GM23248 (cell line): ENCODE measurements at regions not wholly inside any gene's neighbourhood (a gene's known extent, or its start where the extent isn't known, plus 50 kb on each side); places are given as distances from the start of the nearest gene placed in this dataset.

Source experiments
- DNase-seq: peaks from one replicate; pipeline ENCODE4 v3.0.0-alpha.2; 2015
- H2AFZ ChIP-seq: fragments of 200-600 bp; sonication (generic); 2 replicates; pipeline ENCODE4 v1.6.1; 2016; ENCODE audit warnings: antibody characterized with exemption
- H3F3A ChIP-seq: fragments of 200-600 bp; sonication (generic); 2 replicates; pipeline ENCODE4 v1.6.1; 2016; ENCODE audit warnings: mild to moderate bottlenecking, antibody characterized with exemption, mixed run types; ENCODE audit not compliant: insufficient read depth
- H3K27ac ChIP-seq: fragments of 200-600 bp; sonication (generic); 2 replicates; pipeline ENCODE4 v1.5.1; 2016; ENCODE audit warnings: mild to moderate bottlenecking
- H3K27me3 ChIP-seq: fragments of 200-600 bp; sonication (generic); replicated peaks from 2 replicates; pipeline ENCODE4 v1.6.1; 2016; ENCODE audit warnings: mild to moderate bottlenecking; ENCODE audit not compliant: insufficient read depth
- H3K36me3 ChIP-seq: fragments of 200-600 bp; sonication (generic); 2 replicates; pipeline ENCODE4 v1.6.1; 2016; ENCODE audit warnings: low read depth, mild to moderate bottlenecking
- H3K4me1 ChIP-seq: fragments of 200-600 bp; sonication (generic); 2 replicates; pipeline ENCODE4 v1.6.1; 2016; ENCODE audit warnings: mild to moderate bottlenecking; ENCODE audit not compliant: insufficient read depth
- H3K4me2 ChIP-seq: fragments of 200-600 bp; sonication (generic); one replicate; pipeline ENCODE4 v1.6.1; 2016; ENCODE audit warnings: mild to moderate bottlenecking; ENCODE audit not compliant: unreplicated experiment
- H3K4me3 ChIP-seq: fragments of 200-600 bp; sonication (generic); 2 replicates; pipeline ENCODE4 v1.5.1; 2016; ENCODE audit warnings: mild to moderate bottlenecking
- H3K79me2 ChIP-seq: fragments of 200-600 bp; sonication (generic); 2 replicates; pipeline ENCODE4 v1.6.1; 2016; ENCODE audit warnings: mild to moderate bottlenecking; ENCODE audit not compliant: insufficient read depth
- H3K9ac ChIP-seq: fragments of 200-600 bp; sonication (generic); 2 replicates; pipeline ENCODE4 v1.6.1; 2016; ENCODE audit warnings: mild to moderate bottlenecking
- H3K9me2 ChIP-seq: fragments of 200-600 bp; sonication (generic); 2 replicates; pipeline ENCODE4 v1.6.1; 2016; ENCODE audit warnings: mixed run types, mild to moderate bottlenecking, moderate library complexity; ENCODE audit not compliant: insufficient read depth
- H3K9me3 ChIP-seq: fragments of 200-600 bp; sonication (generic); one replicate; pipeline ENCODE4 v1.6.1; 2017; ENCODE audit warnings: low read depth
- H4K20me1 ChIP-seq: fragments of 200-600 bp; sonication (generic); 2 replicates; pipeline ENCODE4 v1.6.0; 2016; ENCODE audit not compliant: insufficient read depth
- EZH2 ChIP-seq: fragments of 200-600 bp; sonication (generic); IDR thresholded peaks from 2 replicates; pipeline ENCODE4 v1.6.1; 2018; ENCODE audit warnings: antibody characterized with exemption, mild to moderate bottlenecking; ENCODE audit not compliant: insufficient read depth, poor library complexity, severe bottlenecking
- EZH2phosphoT487 ChIP-seq: fragments of 200-600 bp; sonication (generic); IDR thresholded peaks from 2 replicates; pipeline ENCODE4 v1.6.1; 2018; ENCODE audit warnings: antibody characterized with exemption, moderate library complexity, mild to moderate bottlenecking, low read depth; ENCODE audit not compliant: insufficient read depth
- WGBS, 2 experiments: methylation state at CpG; one replicate each; pipeline ENCODE4 v1.1.6; 2015 to 2017; ENCODE audit warnings: low lambda C conversion rate in 2 of 2, low coverage in 1 of 2; ENCODE audit errors: missing lambda C conversion rate in 2 of 2; 5-methylcytosine and 5-hydroxymethylcytosine counted together
- in situ Hi-C: fragments of 300-500 bp; cut with MboI; formaldehyde crosslinking; loops from 2 replicates; pipeline ENCODE4 v1.15.0; 2020

- no peaks in the 10 kb centered on the region for H3K9me3 ChIP-seq
- no peaks in the 10 kb centered on the region for H3K79me2 ChIP-seq
- 53 to 55% methylated on average over 2 of the region's 2 CpGs for WGBS, 2 experiments
- H4K20me1 ChIP-seq = no peaks in the 10 kb centered on the region
- no peaks in the 10 kb centered on the region for H3K4me1 ChIP-seq
- H3K36me3 ChIP-seq = no peaks in the 10 kb centered on the region
- H3K9me2 ChIP-seq = no peaks in the 10 kb centered on the region
- no peaks in the 10 kb centered on the region for H3K27me3 ChIP-seq
- in situ Hi-C loops = no loop called here
- DNase-seq = no peak
- H2AFZ ChIP-seq = no peak overlapping the region
- H3K9ac ChIP-seq = no peak overlapping the region
- H3K4me2 ChIP-seq = no peak overlapping the region
- no peak for TF ChIP-seq EZH2
- TF ChIP-seq EZH2phosphoT487 = no peak
- H3K27ac ChIP-seq = no peak overlapping the region
- H3K4me3 ChIP-seq = no peak overlapping the region
- no peaks in the 10 kb centered on the region for H3F3A ChIP-seq
These were observed 233.2 kb upstream of the THSD7B start for GRCh38 chr2:136532171-136532570.

- Histone ChIP-seq H3K27ac (no peak overlapping the region), H3K9ac (no peak overlapping the region), H3F3A (no peaks in the 10 kb centered on the region), H3K4me3 (no peak overlapping the region), H4K20me1 (no peaks in the 10 kb centered on the region), H3K4me1 (no peaks in the 10 kb centered on the region), H3K36me3 (no peaks in the 10 kb centered on the region), H3K79me2 (no peaks in the 10 kb centered on the region), H3K27me3 (no peaks in the 10 kb centered on the region), H3K9me2 (no peaks in the 10 kb centered on the region), H2AFZ (no peak overlapping the region), H3K9me3 (no peaks in the 10 kb centered on the region), H3K4me2 (no peak overlapping the region)
- TF ChIP-seq EZH2 = no peak
- TF ChIP-seq EZH2phosphoT487 = no peak
- in situ Hi-C loops = no loop called here
- whole genome bisulfite sequencing, 2 experiments = 3 to 5% methylated on average over 2 of the region's 2 CpGs
- no peak for DNase-seq
These were observed 233.6 kb upstream of the THSD7B start for GRCh38 chr2:136531731-136532130.

- Histone ChIP-seq H3K4me3 (no peak overlapping the region), H3K9me2 (no peaks in the 10 kb centered on the region), H3K9ac (no peak overlapping the region), H3K4me1 (no peaks in the 10 kb centered on the region), H3K27me3 (no peaks in the 10 kb centered on the region), H3K4me2 (no peak overlapping the region), H3K79me2 (no peaks in the 10 kb centered on the region), H3F3A (no peaks in the 10 kb centered on the region), H3K27ac (no peak overlapping the region), H3K9me3 (no peaks in the 10 kb centered on the region), H3K36me3 (no peaks in the 10 kb centered on the region), H4K20me1 (no peaks in the 10 kb centered on the region), H2AFZ (no peak overlapping the region)
- in situ Hi-C loops = no loop called here
- TF ChIP-seq EZH2 (no peak), EZH2phosphoT487 (no peak)
- DNase-seq = no peak
These were observed 235.2 kb upstream of the THSD7B start for GRCh38 chr2:136530146-136530545.

- 3 to 5% methylated on average over 2 of the region's 2 CpGs for WGBS, 2 experiments
- Histone ChIP-seq H3K79me2 (no peaks in the 10 kb centered on the region), H3K36me3 (no peaks in the 10 kb centered on the region), H3K4me1 (no peaks in the 10 kb centered on the region), H3K9ac (no peak overlapping the region), H3K4me2 (no peak overlapping the region), H3K27me3 (no peaks in the 10 kb centered on the region), H3K9me3 (no peaks in the 10 kb centered on the region), H4K20me1 (no peaks in the 10 kb centered on the region), H3K4me3 (no peak overlapping the region), H3K27ac (no peak overlapping the region), H3K9me2 (no peaks in the 10 kb centered on the region), H2AFZ (no peak overlapping the region), H3F3A (no peaks in the 10 kb centered on the region)
- peak; percentile 29 for DNase-seq
- TF ChIP-seq EZH2 = no peak
- no peak for TF ChIP-seq EZH2phosphoT487
- in situ Hi-C loops = no loop called here
These were observed 237.8 kb upstream of the THSD7B start for GRCh38 chr2:136527560-136527959.

- in situ Hi-C loops = no loop called here
- H4K20me1 ChIP-seq = no peaks in the 10 kb centered on the region
- TF ChIP-seq EZH2phosphoT487 (no peak), EZH2 (no peak)
These were observed 242.6 kb upstream of the THSD7B start for GRCh38 chr2:136522724-136523123.

More at GRCh38 chr2:136522724-136523123, 242.6 kb upstream of the THSD7B start:
- 25 to 31% methylated on average over 6 of the region's 6 CpGs for WGBS, 2 experiments
- Histone ChIP-seq H3K4me1 (no peaks in the 10 kb centered on the region), H3K79me2 (no peaks in the 10 kb centered on the region), H3K9ac (no peak overlapping the region), H2AFZ (no peak overlapping the region), H3K27me3 (no peaks in the 10 kb centered on the region), H3K9me3 (no peaks in the 10 kb centered on the region), H3K4me3 (no peak overlapping the region), H3K27ac (no peak overlapping the region), H3K36me3 (no peaks in the 10 kb centered on the region), H3K4me2 (no peak overlapping the region), H3K9me2 (no peaks in the 10 kb centered on the region), H3F3A (no peaks in the 10 kb centered on the region)
- no peak for DNase-seq
